GM10248 (cell line): ENCODE measurements at regions not wholly inside any gene's neighbourhood (a gene's known extent, or its start where the extent isn't known, plus 50 kb on each side); places are given as distances from the start of the nearest gene placed in this dataset.

Source experiments
- CTCF ChIA-PET: fragments of 300-600 bp; sonication (Branson Sonifier 250); formaldehyde crosslinking; extraction: SDS; loops from one replicate; lab custom pipeline; 2021; ENCODE audit warnings: antibody characterized with exemption; lab: Yijun Ruan, JAX
- POLR2A ChIA-PET: fragments of 350-650 bp; sonication (Branson Sonifier 250); formaldehyde crosslinking; extraction: SDS; loops from one replicate; lab custom pipeline; 2020; ENCODE audit warnings: antibody characterized with exemption; lab: Yijun Ruan, JAX
- DNase-seq: peaks from one replicate; pipeline ENCODE4 v3.0.0; 2012; ENCODE audit errors: extremely low spot score
- CTCF ChIP-seq: IDR thresholded peaks from 2 replicates; pipeline ENCODE4 v1.5.1; 2012; ENCODE audit warnings: mild to moderate bottlenecking, low read depth; ENCODE audit errors: extremely low read depth, missing control alignments, control extremely low read depth

- TF ChIP-seq CTCF, result no peak
- POLR2A ChIA-PET, result no interaction called here
- CTCF ChIA-PET, result interaction anchor here (1.3 to 4.0 kb wide), 2 partner anchors 10 to 18 kb away, joined by 3 to 15 read pairs; no protein-coding TSS in a partner anchor
- DNase-seq, result no peak
Observed at GRCh38 chr1:65056866-65057265, 90.5 kb upstream of the JAK1 start.

DNA sequence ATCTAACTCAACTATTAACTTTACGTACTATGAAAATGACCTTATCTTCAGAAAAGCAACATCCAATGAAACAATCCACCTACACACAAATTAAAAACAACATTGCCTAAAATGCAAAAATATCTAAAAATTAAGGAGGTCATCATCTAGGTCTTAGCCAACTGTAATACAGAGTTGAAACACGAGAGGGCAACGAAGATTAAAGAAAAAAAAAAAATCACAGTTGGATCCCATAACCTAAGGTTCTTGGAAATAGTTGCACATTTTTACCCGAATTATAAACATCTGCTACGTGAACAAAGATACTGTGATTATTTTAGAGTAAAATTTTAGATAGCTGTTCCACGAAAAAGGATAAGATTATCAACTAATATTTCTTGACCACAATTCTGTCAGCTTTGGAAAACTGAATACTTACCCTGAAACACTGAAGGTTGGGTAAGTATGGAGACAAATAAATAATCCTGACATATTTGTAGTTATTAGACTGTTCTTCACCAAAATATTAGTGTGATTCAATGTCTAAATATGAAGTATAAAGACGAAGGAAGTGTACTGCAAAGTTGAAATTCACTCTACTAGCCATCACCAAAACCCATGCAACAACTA is 88.0 kb upstream of the AK4 start:
- TF ChIP-seq CTCF, result peak; percentile 57
- POLR2A ChIA-PET, result no interaction called here
- DNase-seq, result no peak
- CTCF ChIA-PET, result interaction anchor here (0.6 to 4.0 kb wide), 3 partner anchors 15 to 628 kb away, joined by 3 to 15 read pairs (median 3); no protein-coding TSS in a partner anchor

GRCh38 chr1:65062339-65062738 is 85.7 kb upstream of the AK4 start:
- no peak for TF ChIP-seq CTCF
- CTCF ChIA-PET, result interaction anchor here (0.8 to 5.5 kb wide), 8 partner anchors 9 to 628 kb away, joined by 3 to 53 read pairs (median 7); no protein-coding TSS in a partner anchor
- POLR2A ChIA-PET, result no interaction called here
- DNase-seq, result no peak

GRCh38 chr1:65063025-65063424 is 85.0 kb upstream of the AK4 start:
- ChIA-PET POLR2A (no interaction called here), CTCF (interaction anchor here (0.8 to 5.5 kb wide), 9 partner anchors 9 to 628 kb away, joined by 3 to 53 read pairs (median 4); no protein-coding TSS in a partner anchor)
- peak; percentile 38 for TF ChIP-seq CTCF
- DNase-seq, result no peak

DNA sequence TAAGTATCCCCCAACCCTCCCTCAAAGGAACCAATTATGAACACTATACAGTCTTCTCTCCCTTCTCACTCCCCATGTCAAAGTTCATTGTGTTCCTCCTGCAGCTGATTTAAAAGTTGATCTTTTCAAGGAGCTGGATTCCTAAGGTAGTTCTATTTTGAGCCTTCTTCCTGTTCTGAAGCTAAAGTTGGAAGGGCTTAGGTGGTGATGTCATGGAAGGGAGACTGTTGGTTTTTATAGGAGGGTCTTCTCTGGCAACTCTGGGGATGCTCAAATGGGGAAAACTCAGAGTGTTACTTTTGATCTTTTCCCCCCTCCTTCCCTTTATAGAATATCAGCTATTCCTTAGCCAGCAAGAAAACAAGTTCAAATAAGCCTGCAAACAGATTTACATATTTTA is 83.0 kb upstream of the AK4 start:
- DNase-seq, result no peak
- no peak for TF ChIP-seq CTCF
- ChIA-PET POLR2A (no interaction called here), CTCF (interaction anchor here (0.8 to 5.5 kb wide), 7 partner anchors 11 to 623 kb away, joined by 3 to 53 read pairs (median 13); no protein-coding TSS in a partner anchor)

DNA sequence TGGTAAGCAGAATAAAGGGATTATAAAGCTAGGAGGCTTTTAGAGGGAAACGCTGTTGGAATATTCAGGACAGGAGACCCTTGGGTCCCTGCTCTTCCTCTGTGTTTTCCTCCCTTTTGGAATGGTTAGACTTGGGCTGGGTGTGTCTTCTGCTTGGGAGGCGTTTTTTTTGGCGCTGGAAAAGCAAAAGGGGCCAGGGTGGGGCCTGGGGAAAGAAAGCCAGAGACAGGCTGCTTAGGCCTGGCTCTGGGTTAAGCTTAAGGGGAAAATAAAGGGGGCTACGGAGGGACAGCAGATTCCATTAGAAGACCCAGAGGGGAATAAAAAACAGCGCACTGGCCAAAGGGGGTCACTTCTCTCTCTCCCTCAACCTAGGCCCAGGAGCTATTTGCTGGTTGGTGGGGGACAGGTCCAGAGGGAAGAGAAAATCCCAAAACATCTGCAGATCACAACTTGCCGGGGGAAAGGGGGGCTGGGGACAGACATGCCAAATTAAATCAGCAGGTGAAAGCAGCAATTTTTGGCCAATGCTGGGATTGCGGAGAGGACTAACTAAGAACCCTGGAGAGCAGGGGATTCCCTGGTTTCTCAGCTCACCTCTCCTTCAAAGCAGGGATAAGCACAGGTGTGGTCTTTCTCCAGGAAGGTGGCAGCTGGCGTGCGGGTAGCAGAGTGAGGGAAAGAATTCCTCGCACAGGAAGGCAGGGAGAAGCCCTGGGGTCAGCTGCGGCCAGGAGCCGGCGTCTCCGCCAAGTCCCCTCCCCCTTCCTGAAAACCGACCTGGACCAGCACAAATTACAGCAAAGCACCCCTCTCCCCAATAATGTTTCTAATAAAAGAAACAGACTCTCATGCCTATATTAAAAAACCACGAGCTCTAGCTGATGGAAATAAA is 82.2 kb upstream of the AK4 start:
- CTCF ChIA-PET, result interaction anchor here (0.8 to 5.5 kb wide), 4 partner anchors 10 to 623 kb away, joined by 3 to 53 read pairs (median 25); no protein-coding TSS in a partner anchor
- POLR2A ChIA-PET, result no interaction called here
- DNase-seq, result no peak
- no peak for TF ChIP-seq CTCF
